Fibroblast of lung (primary cell): ENCODE measurements at regions not wholly inside any gene's neighbourhood (a gene's known extent, or its start where the extent isn't known, plus 50 kb on each side); places are given as distances from the start of the nearest gene placed in this dataset.

Source experiments
- DNase-seq, 2 donors: peaks; one replicate each; pipeline versions ENCODE4 v3.0.0 to v3.0.0-alpha.2; 2010; ENCODE audit warnings: low read depth in 2 of 2
- H2AFZ ChIP-seq: 2 replicates; pipeline ENCODE4 v1.5.1; 2012; ENCODE audit warnings: low read length, control low read depth, inconsistent platforms
- H3K27ac ChIP-seq: 2 replicates; pipeline ENCODE4 v1.5.1; 2011; ENCODE audit warnings: low read length, control low read depth; ENCODE audit not compliant: insufficient read depth
- H3K27me3 ChIP-seq: 2 replicates; pipeline ENCODE4 v1.5.1; 2011; ENCODE audit warnings: mild to moderate bottlenecking, low read length; ENCODE audit not compliant: control insufficient read depth, insufficient read depth
- H3K36me3 ChIP-seq: 2 replicates; pipeline ENCODE4 v1.5.1; 2011; ENCODE audit warnings: low read length; ENCODE audit not compliant: control insufficient read depth, insufficient read depth
- H3K4me1 ChIP-seq: 2 replicates; pipeline ENCODE4 v1.5.1; 2011; ENCODE audit warnings: low read length; ENCODE audit not compliant: control insufficient read depth, insufficient read depth; ENCODE audit errors: extremely low read depth
- H3K4me2 ChIP-seq: 2 replicates; pipeline ENCODE4 v1.5.1; 2011; ENCODE audit warnings: low read length, control low read depth; ENCODE audit not compliant: insufficient read depth; ENCODE audit errors: extremely low read depth
- H3K4me3 ChIP-seq, 4 experiments: fragments of 200-600 bp in 1 of 4; sonication (generic) in 1 of 4; replicated peaks in 1 of 4; 2 replicates each; pipeline ENCODE4 v1.5.1; 2011 to 2016; ENCODE audit warnings: low read length in 4 of 4, low read depth in 3 of 4, mild to moderate bottlenecking in 3 of 4, control low read depth in 2 of 4, inconsistent platforms in 1 of 4, mixed read lengths in 1 of 4; ENCODE audit not compliant: insufficient read depth in 1 of 4; ENCODE audit errors: control extremely low read depth in 1 of 4
- H3K79me2 ChIP-seq: 2 replicates; pipeline ENCODE4 v1.5.1; 2012; ENCODE audit warnings: mild to moderate bottlenecking, low read length, inconsistent platforms; ENCODE audit not compliant: control insufficient read depth, insufficient read depth
- H3K9ac ChIP-seq: 2 replicates; pipeline ENCODE4 v1.5.1; 2011; ENCODE audit warnings: mild to moderate bottlenecking, low read length, control low read depth; ENCODE audit not compliant: insufficient read depth
- H3K9me3 ChIP-seq: 2 replicates; pipeline ENCODE4 v1.5.1; 2012; ENCODE audit warnings: low read depth, low read length; ENCODE audit not compliant: control insufficient read depth, insufficient read depth
- H4K20me1 ChIP-seq: 2 replicates; pipeline ENCODE4 v1.5.1; 2011; ENCODE audit warnings: low read length; ENCODE audit not compliant: control insufficient read depth, insufficient read depth; ENCODE audit errors: extremely low read depth
- EZH2 ChIP-seq: IDR thresholded peaks from 2 replicates; pipeline ENCODE4 v1.5.1; 2012; ENCODE audit warnings: low read length, control low read depth, mild to moderate bottlenecking; ENCODE audit errors: missing control alignments
- TF ChIP-seq, protein P1 (sequence below), 2 donors: IDR thresholded peaks in 1 of 2; conservative IDR thresholded peaks in 1 of 2; 1 replicate in 1 of 2; 2 replicates in 1 of 2; pipeline ENCODE4 v1.5.1; 2011 to 2012; ENCODE audit warnings: low read length in 2 of 2, control low read depth in 1 of 2, inconsistent platforms in 1 of 2, low read depth in 1 of 2, mild to moderate bottlenecking in 1 of 2

DNA sequence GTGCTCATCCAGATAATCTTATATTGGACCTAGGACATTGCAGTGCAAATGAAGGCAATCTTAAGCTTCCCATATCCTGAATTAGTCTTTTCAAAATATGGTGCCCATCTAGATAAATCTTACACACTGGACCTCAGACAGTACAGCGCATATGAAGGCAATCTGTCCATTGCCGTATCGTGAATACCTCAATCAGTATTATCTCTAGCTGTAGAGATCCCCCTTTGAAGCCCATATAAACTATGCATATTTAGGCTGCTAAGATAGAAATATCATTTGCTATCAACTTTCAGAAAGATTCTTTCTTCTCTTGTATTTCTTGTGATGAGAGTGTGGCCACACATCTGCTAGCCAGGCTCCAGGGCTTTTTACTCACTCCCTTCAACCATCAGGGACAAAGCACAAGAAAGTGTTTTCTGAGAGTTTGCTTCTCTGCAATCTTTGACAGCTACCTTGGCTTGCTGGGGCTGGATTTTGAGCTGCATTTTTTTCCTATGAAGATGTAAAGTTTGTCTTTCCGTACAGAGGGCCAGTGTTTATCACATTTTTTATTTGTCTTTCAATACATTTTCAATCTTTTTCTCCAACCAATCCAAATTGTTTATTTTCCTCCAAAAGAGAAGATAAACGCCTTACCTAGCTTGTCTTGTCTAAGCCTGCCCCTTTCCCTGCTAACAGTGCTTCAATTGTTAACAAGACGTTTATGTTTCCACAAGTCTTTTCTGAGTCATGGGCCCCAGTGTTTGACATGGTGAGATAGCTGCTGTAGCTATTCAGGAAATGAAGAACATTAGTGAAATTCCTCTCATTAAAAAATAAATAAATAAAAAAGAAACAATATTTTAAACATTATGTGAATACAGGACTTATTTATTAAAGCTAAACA is 57.6 kb upstream of the FAT1 start:
- Histone ChIP-seq H2AFZ (no peak overlapping the region), H3K27ac (no peak overlapping the region), H3K9ac (no peak overlapping the region), H3K9me3 (no peaks in the 10 kb centered on the region), H3K4me3 (no peak overlapping the region), H3K36me3 (no peaks in the 10 kb centered on the region), H3K27me3 (no peaks in the 10 kb centered on the region), H4K20me1 (no peaks in the 10 kb centered on the region), H3K4me1 (peaks cover 3% of the 10 kb centered on the region), H3K79me2 (no peaks in the 10 kb centered on the region), H3K4me2 (no peak overlapping the region)
- no peak for TF ChIP-seq EZH2
- TF ChIP-seq, protein P1, sequence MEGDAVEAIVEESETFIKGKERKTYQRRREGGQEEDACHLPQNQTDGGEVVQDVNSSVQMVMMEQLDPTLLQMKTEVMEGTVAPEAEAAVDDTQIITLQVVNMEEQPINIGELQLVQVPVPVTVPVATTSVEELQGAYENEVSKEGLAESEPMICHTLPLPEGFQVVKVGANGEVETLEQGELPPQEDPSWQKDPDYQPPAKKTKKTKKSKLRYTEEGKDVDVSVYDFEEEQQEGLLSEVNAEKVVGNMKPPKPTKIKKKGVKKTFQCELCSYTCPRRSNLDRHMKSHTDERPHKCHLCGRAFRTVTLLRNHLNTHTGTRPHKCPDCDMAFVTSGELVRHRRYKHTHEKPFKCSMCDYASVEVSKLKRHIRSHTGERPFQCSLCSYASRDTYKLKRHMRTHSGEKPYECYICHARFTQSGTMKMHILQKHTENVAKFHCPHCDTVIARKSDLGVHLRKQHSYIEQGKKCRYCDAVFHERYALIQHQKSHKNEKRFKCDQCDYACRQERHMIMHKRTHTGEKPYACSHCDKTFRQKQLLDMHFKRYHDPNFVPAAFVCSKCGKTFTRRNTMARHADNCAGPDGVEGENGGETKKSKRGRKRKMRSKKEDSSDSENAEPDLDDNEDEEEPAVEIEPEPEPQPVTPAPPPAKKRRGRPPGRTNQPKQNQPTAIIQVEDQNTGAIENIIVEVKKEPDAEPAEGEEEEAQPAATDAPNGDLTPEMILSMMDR (conservative IDR thresholded peaks at IDR 0.05 in 1 of 2, IDR thresholded peaks at IDR 0.05 in 1 of 2; ENCODE audit: low read depth in 1 of 2, low read length in 2 of 2), result no peak
- DNase-seq, result peak; percentile 65 to 88

DNA sequence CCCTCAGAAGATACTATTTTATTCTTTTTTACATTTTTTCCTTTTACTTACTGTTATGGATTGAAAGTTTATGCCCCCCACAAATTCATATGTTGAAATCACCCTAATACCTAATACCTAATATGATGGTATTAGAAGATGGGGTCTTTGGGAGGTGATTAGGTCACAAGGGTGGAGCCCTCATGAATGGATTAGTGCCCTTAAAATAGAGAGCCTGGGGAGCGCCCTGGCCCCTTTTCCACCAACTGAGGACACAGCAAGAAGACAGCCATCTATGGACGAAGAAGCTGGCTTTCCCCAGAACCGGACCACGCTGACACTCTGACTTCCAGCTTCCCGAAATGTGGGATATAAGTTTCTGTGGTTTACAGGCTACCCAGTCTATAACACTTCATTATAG is 58.6 kb upstream of the FAT1 start:
- no peak for DNase-seq
- H2AFZ ChIP-seq, result no peak overlapping the region

DNA sequence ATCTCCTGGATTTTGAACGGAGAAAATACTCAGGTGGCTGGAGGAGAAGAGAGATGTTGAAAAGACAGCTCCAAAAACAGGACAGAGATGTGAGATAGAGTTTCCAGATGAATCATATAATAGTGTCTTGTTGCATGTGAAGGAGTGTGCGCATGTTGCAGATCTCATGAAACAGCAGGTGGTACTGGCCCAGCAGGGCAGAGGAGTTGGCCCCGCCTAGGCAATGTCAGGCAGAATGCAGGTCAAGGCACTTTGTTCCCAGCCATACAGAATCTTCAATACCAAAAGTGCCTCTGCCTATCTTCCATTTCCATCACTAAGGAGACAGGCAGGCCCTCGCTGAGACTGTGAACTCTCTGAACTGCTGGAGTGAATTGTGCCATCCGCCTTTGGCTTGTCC is 63.9 kb upstream of the FAT1 start:
- Histone ChIP-seq H3K9ac (no peak overlapping the region), H3K4me1 (peaks cover 2% of the 10 kb centered on the region), H3K4me3 (no peak overlapping the region), H4K20me1 (no peaks in the 10 kb centered on the region), H3K79me2 (no peaks in the 10 kb centered on the region), H3K27me3 (no peaks in the 10 kb centered on the region), H3K36me3 (no peaks in the 10 kb centered on the region), H3K4me2 (no peak overlapping the region), H3K27ac (no peak overlapping the region), H2AFZ (no peak overlapping the region), H3K9me3 (no peaks in the 10 kb centered on the region)
- no peak for TF ChIP-seq EZH2
- TF ChIP-seq, protein P1 (conservative IDR thresholded peaks at IDR 0.05 in 1 of 2, IDR thresholded peaks at IDR 0.05 in 1 of 2; ENCODE audit: low read depth in 1 of 2, low read length in 2 of 2), result no peak
- no peak for DNase-seq

More for the DNA sequence above, 58.6 kb upstream of the FAT1 start:
- Histone ChIP-seq H3K27me3 (no peaks in the 10 kb centered on the region), H3K4me1 (peaks cover 3% of the 10 kb centered on the region), H3K79me2 (no peaks in the 10 kb centered on the region), H4K20me1 (no peaks in the 10 kb centered on the region), H3K9me3 (no peaks in the 10 kb centered on the region), H3K9ac (no peak overlapping the region), H3K4me2 (no peak overlapping the region), H3K36me3 (no peaks in the 10 kb centered on the region), H3K4me3 (no peak overlapping the region), H3K27ac (no peak overlapping the region)
- TF ChIP-seq, protein P1 (conservative IDR thresholded peaks at IDR 0.05 in 1 of 2, IDR thresholded peaks at IDR 0.05 in 1 of 2; ENCODE audit: low read depth in 1 of 2, low read length in 2 of 2), result no peak
- TF ChIP-seq EZH2, result no peak
